Neural crest cell (in vitro differentiated cells): ENCODE measurements at regions not wholly inside any gene's neighbourhood (a gene's known extent, or its start where the extent isn't known, plus 50 kb on each side); places are given as distances from the start of the nearest gene placed in this dataset.

ENCODE experiments used
- DNase-seq: peaks from one replicate; pipeline ENCODE4 v3.0.0; 2021; ENCODE audit warnings: low read depth, mixed read lengths, low spot score
- H3K27ac Mint-ChIP-seq: one replicate; pipeline ENCODE4 v1.8.0; 2021; ENCODE audit warnings: mild to moderate bottlenecking, mixed read lengths; ENCODE audit not compliant: unreplicated experiment
- H3K27me3 Mint-ChIP-seq: 2 replicates; pipeline ENCODE4 v1.8.0; 2021; ENCODE audit warnings: low read depth, mild to moderate bottlenecking, mixed read lengths
- H3K36me3 Mint-ChIP-seq: 2 replicates; pipeline ENCODE4 v1.8.0; 2021; ENCODE audit warnings: low read depth, mild to moderate bottlenecking, mixed read lengths
- H3K4me1 Mint-ChIP-seq: 2 replicates; pipeline ENCODE4 v1.8.0; 2021; ENCODE audit warnings: mixed read lengths
- H3K4me3 Mint-ChIP-seq: one replicate; pipeline ENCODE4 v1.8.0; 2021; ENCODE audit warnings: mild to moderate bottlenecking, mixed read lengths
- H3K9me3 Mint-ChIP-seq: 2 replicates; pipeline ENCODE4 v1.8.0; 2021; ENCODE audit warnings: mixed read lengths
- TF ChIP-seq, protein P1 (sequence below): fragments of 200-600 bp; sonication (generic); conservative IDR thresholded peaks from 2 replicates; pipeline ENCODE4 v1.5.0; 2021; ENCODE audit warnings: antibody characterized with exemption, mild to moderate bottlenecking

DNA sequence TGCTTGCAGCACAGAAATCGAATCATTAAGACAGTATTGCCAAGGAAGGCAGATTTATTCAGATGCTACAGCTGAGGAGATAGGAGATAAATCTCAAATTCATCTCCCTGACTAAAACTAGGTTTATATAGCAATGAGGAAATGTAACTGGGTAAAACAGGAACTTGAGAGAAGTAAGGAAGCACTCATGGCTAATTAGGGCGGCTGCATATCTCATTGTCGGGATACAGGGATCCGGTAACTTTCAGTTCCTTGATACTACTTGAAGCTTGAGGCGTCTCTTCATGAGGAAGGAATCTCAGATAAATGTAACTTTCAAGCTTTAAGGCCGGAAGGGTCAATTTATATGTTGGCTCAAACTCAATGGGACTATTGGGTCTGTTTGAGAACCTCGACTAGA, 129.2 kb upstream of the WDR1 start:
- TF ChIP-seq, protein P1, sequence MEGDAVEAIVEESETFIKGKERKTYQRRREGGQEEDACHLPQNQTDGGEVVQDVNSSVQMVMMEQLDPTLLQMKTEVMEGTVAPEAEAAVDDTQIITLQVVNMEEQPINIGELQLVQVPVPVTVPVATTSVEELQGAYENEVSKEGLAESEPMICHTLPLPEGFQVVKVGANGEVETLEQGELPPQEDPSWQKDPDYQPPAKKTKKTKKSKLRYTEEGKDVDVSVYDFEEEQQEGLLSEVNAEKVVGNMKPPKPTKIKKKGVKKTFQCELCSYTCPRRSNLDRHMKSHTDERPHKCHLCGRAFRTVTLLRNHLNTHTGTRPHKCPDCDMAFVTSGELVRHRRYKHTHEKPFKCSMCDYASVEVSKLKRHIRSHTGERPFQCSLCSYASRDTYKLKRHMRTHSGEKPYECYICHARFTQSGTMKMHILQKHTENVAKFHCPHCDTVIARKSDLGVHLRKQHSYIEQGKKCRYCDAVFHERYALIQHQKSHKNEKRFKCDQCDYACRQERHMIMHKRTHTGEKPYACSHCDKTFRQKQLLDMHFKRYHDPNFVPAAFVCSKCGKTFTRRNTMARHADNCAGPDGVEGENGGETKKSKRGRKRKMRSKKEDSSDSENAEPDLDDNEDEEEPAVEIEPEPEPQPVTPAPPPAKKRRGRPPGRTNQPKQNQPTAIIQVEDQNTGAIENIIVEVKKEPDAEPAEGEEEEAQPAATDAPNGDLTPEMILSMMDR = no peak
- H3K4me3 Mint-ChIP-seq = no peak overlapping the region
- H3K4me1 Mint-ChIP-seq = no peaks in the 10 kb centered on the region
- no peak for DNase-seq
- H3K36me3 Mint-ChIP-seq = no peaks in the 10 kb centered on the region
- H3K27me3 Mint-ChIP-seq = peaks cover 47% of the 10 kb centered on the region
- no peaks in the 10 kb centered on the region for H3K9me3 Mint-ChIP-seq
- H3K27ac Mint-ChIP-seq = no peak overlapping the region

DNA sequence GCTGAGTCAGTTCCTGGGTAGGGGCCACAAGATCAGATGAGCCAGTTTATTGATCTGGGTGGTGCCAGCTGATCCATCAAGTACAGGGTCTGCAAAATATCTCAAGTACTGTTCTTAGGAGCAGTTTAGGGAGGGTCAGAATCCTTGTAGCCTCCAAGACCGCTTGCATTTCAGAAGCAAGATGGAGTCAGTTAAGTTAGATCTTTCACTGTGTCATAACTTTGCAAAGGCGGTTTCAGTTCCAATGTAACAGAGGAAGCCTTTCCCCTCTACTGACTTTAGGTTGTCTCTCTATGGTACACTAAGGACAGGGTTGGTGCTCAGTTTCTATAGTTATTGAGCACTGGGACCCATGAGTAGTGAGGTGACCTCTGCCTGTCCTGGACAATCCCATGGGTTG, 127.3 kb upstream of the WDR1 start:
- TF ChIP-seq, protein P1 = no peak
- Mint-ChIP-seq H3K27me3 (peaks cover 45% of the 10 kb centered on the region), H3K4me3 (no peak overlapping the region), H3K4me1 (no peaks in the 10 kb centered on the region), H3K9me3 (no peaks in the 10 kb centered on the region), H3K27ac (no peak overlapping the region), H3K36me3 (no peaks in the 10 kb centered on the region)
- DNase-seq = no peak

DNA sequence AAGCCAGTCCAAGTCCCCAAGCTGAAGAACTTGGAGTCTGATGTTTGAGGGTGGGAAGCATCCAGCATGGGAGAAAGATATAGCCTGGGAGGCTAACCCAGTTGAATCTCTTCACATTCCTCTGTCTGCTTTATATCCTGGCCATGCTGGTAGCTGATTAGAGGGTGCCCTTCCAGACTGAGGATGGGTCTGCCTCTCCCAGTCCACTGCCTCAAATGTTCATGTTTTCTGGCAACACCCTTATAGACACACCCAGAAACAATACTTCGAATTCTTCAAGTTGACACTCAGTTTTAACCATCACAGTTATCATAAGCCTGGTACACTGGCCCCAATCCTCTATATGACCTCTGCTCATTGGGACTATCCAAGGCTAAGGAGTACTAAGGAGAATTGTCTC, 124.1 kb upstream of the WDR1 start:
- Mint-ChIP-seq H3K27me3 (peaks cover 40% of the 10 kb centered on the region), H3K4me3 (no peak overlapping the region), H3K9me3 (no peaks in the 10 kb centered on the region), H3K27ac (no peak overlapping the region), H3K4me1 (no peaks in the 10 kb centered on the region), H3K36me3 (no peaks in the 10 kb centered on the region)
- DNase-seq = no peak
- TF ChIP-seq, protein P1 = no peak

DNA sequence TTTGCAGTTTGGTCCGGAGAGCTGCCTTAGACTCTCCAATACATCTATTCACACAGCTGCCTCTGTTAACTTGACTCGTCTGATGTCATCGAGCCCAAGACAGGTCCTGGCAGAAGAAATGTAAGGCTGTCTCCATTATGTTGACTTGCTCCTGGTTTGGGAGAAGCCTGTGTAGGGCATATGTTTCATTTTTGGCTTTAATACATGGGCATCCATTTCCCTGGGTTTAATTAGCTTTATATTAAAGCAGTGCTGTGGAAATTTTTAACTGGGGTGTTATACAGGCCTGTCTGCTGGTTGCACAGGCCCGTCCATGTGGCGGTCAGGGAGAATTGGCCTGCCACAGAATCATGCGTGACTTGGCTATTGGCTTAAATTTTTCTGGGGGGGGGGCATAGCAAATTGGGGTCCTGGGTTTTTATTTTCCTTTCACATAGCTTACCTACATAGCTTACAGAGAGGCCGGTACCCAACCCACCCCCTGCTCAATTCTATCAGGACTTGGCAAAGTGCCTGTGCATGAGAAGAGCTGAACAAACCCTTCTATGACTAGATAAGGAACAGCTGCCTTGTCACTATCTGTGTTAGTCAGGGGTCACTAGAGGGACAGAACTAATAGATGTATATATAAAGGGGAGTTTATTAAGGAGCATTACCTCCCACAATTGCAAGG, 123.5 kb upstream of the WDR1 start:
- Mint-ChIP-seq H3K27me3 (peaks cover 35% of the 10 kb centered on the region), H3K9me3 (no peaks in the 10 kb centered on the region), H3K4me1 (no peaks in the 10 kb centered on the region), H3K4me3 (no peak overlapping the region), H3K36me3 (no peaks in the 10 kb centered on the region), H3K27ac (no peak overlapping the region)
- DNase-seq = no peak
- TF ChIP-seq, protein P1 = no peak

DNA sequence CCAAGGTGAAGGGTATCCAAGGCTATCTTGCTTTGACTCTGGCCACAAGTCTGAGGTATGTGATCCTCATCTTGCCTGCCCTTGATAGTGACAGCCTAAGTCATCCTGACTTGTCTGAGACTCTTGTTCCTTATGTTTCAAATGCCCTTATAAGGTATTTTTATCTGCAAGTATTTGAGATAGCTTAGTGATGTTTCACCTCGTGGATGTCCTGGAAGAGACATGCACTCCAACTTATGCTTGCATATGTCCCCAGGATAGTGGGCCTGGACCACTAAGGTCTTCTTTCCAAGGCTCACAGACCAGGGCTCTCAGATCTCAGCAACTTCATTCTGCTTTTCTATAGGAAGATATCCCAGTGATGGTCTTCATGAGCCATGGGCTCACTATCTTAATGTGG, 120.5 kb upstream of the WDR1 start:
- TF ChIP-seq, protein P1 = no peak
- Mint-ChIP-seq H3K27ac (no peak overlapping the region), H3K36me3 (no peaks in the 10 kb centered on the region), H3K4me1 (no peaks in the 10 kb centered on the region), H3K9me3 (no peaks in the 10 kb centered on the region), H3K27me3 (peaks cover 35% of the 10 kb centered on the region), H3K4me3 (no peak overlapping the region)
- DNase-seq = no peak
